Astrocyte of the spinal cord (primary cell): ENCODE measurements at regions not wholly inside any gene's neighbourhood (a gene's known extent, or its start where the extent isn't known, plus 50 kb on each side); places are given as distances from the start of the nearest gene placed in this dataset.

Experiments
- DNase-seq: peaks from one replicate; pipeline ENCODE4 v3.0.0; 2011; ENCODE audit warnings: low read depth, low spot score
- H3K4me3 ChIP-seq: 2 replicates; pipeline ENCODE4 v1.5.1; 2011; ENCODE audit warnings: low read depth, mild to moderate bottlenecking, low read length, moderate library complexity
- CTCF ChIP-seq: IDR thresholded peaks from 2 replicates; pipeline ENCODE4 v1.5.1; 2012; ENCODE audit warnings: low read depth, mild to moderate bottlenecking, low read length, inconsistent platforms
- in situ Hi-C: cut with HindIII; loops from 2 replicates; pipeline ENCODE4 v1.10.0; 2017; ENCODE audit warnings: low sequenced_read_pairs

- in situ Hi-C loops, result no loop called here
- TF ChIP-seq CTCF, result no peak
- no peak for DNase-seq
- H3K4me3 ChIP-seq, result no peak overlapping the region
These were observed 183.1 kb downstream of the FAT4 start for GRCh38 chr4:125497861-125498260.

- H3K4me3 ChIP-seq, result no peak overlapping the region
- no peak for DNase-seq
- no peak for TF ChIP-seq CTCF
- in situ Hi-C loops, result no loop called here
These were observed 184.2 kb downstream of the FAT4 start for GRCh38 chr4:125498981-125499380.

- no peak for TF ChIP-seq CTCF
- no peak for DNase-seq
- H3K4me3 ChIP-seq, result no peak overlapping the region
- in situ Hi-C loops, result no loop called here
These were observed 186.3 kb downstream of the FAT4 start for GRCh38 chr4:125501090-125501489.

GRCh38 chr4:125501568-125501967 is 186.8 kb downstream of the FAT4 start:
- DNase-seq, result no peak
- in situ Hi-C loops, result no loop called here
- H3K4me3 ChIP-seq, result no peak overlapping the region
- TF ChIP-seq CTCF, result no peak

GRCh38 chr4:125505621-125506020 is 190.9 kb downstream of the FAT4 start:
- DNase-seq, result no peak
- no peak for TF ChIP-seq CTCF
- H3K4me3 ChIP-seq, result no peak overlapping the region
- in situ Hi-C loops, result no loop called here

GRCh38 chr4:125507141-125507540 is 192.4 kb downstream of the FAT4 start:
- DNase-seq, result no peak
- no peak for TF ChIP-seq CTCF
- H3K4me3 ChIP-seq, result no peak overlapping the region
- in situ Hi-C loops, result no loop called here

- TF ChIP-seq CTCF, result no peak
- no peak for DNase-seq
- no peak overlapping the region for H3K4me3 ChIP-seq
- in situ Hi-C loops, result no loop called here
These were observed 197.0 kb downstream of the FAT4 start for GRCh38 chr4:125511715-125512114.
